ENCODE measurements at regions not wholly inside any gene's neighbourhood (a gene's known extent, or its start where the extent isn't known, plus 50 kb on each side); places are given as distances from the start of the nearest gene placed in this dataset.

GRCh38 chr14:54123841-54124240, 167.2 kb upstream of the BMP4 start:
- Histone ChIP-seq H3K27ac (ENCODE audit: low read depth, low read length) (no peak overlapping the region), H3K9ac (replicated peaks in 1 of 4; ENCODE audit: extremely low read depth in 1 of 4, low read depth in 3 of 4, low read length in 3 of 4) (no peak overlapping the region), H3K56ac (replicated peaks; ENCODE audit: insufficient read length, low read depth, low read length) (no peak overlapping the region), H3K27me3 (replicated peaks in 1 of 4; ENCODE audit: control insufficient read depth in 3 of 4, extremely low read depth in 1 of 4, insufficient read depth in 3 of 4, low read length in 3 of 4) (no peaks in the 10 kb centered on the region), H2BK120ac (replicated peaks; ENCODE audit: low read depth, low read length) (no peak overlapping the region), H3K4ac (replicated peaks; ENCODE audit: insufficient read length, low read depth, low read length) (no peak overlapping the region), H3K4me2 (ENCODE audit: insufficient read depth in 1 of 2, low read depth in 2 of 2, low read length in 2 of 2) (no peak overlapping the region), H4K8ac (ENCODE audit: extremely low read depth, insufficient read depth, low read length) (no peak overlapping the region), H4K5ac (ENCODE audit: insufficient read length, low read depth, low read length) (no peak overlapping the region), H2BK12ac (ENCODE audit: low read depth, low read length) (no peak overlapping the region), H3K23ac (ENCODE audit: insufficient read length) (no peak overlapping the region), H2AFZ (ENCODE audit: low read length) (no peak overlapping the region), H3K4me1 (replicated peaks in 1 of 4; ENCODE audit: control insufficient read depth in 3 of 4, insufficient read depth in 4 of 4, low read length in 3 of 4) (no peaks in the 10 kb centered on the region), H2BK20ac (ENCODE audit: low read length) (no peak overlapping the region), H3K14ac (ENCODE audit: insufficient read length) (no peak overlapping the region), H2BK15ac (ENCODE audit: low read length) (no peak overlapping the region), H3K23me2 (ENCODE audit: low read depth, low read length) (no peaks in the 10 kb centered on the region), H3K9me3 (ENCODE audit: insufficient read depth in 2 of 2, low read depth in 1 of 2, low read length in 1 of 2) (no peaks in the 10 kb centered on the region), H3K18ac (ENCODE audit: extremely low read depth, low read length) (no peak overlapping the region), H4K91ac (replicated peaks; ENCODE audit: insufficient read length, low read length) (no peak overlapping the region), H3K79me2 (ENCODE audit: control insufficient read depth in 1 of 2, insufficient read depth in 2 of 2, low read length in 2 of 2) (no peaks in the 10 kb centered on the region), H4K20me1 (replicated peaks in 1 of 2; ENCODE audit: control insufficient read depth in 1 of 2, insufficient read depth in 2 of 2, low read length in 2 of 2) (no peaks in the 10 kb centered on the region), H3K4me3 (ENCODE audit: extremely low read depth in 1 of 4, insufficient read depth in 2 of 4, low read depth in 3 of 4, low read length in 4 of 4) (no peak overlapping the region), H3K79me1 (ENCODE audit: low read depth, low read length) (no peaks in the 10 kb centered on the region), H2BK5ac (ENCODE audit: low read depth, low read length) (no peak overlapping the region), H3K36me3 (ENCODE audit: control insufficient read depth in 2 of 4, insufficient read depth in 4 of 4, low read length in 3 of 4) (no peaks in the 10 kb centered on the region), H2AK5ac (ENCODE audit: low read depth, low read length) (no peak overlapping the region)
- no peak for FAIRE-seq
- POLR2A ChIA-PET (ENCODE audit: partially characterized antibody): no interaction called here
- no peak for DNase-seq (ENCODE audit: low read depth in 1 of 2, low spot score in 2 of 2)
- TF ChIP-seq HDAC6 (IDR thresholded peaks at IDR 0.05; ENCODE audit: low read depth, low read length) (no peak), RBBP5 (IDR thresholded peaks at IDR 0.05; ENCODE audit: borderline replicate concordance, low read depth, low read length) (no peak), TAF1 (IDR thresholded peaks at IDR 0.05; ENCODE audit: low read depth, low read length) (no peak), CBX5 (IDR thresholded peaks at IDR 0.05; ENCODE audit: low read depth, low read length) (no peak), GTF2F1 (IDR thresholded peaks at IDR 0.05; ENCODE audit: borderline replicate concordance, low read depth, low read length) (no peak), PHF8 (conservative IDR thresholded peaks at IDR 0.05; ENCODE audit: low read depth, low read length) (no peak)
- TF ChIP-seq, protein P1, sequence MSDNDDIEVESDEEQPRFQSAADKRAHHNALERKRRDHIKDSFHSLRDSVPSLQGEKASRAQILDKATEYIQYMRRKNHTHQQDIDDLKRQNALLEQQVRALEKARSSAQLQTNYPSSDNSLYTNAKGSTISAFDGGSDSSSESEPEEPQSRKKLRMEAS (IDR thresholded peaks at IDR 0.05): no peak
- WGBS, 2 experiments (ENCODE audit: extremely low coverage in 1 of 2, insufficient coverage in 1 of 2, insufficient read length in 1 of 2, insufficient replicate concordance in 2 of 2, low coverage in 1 of 2, low lambda C conversion rate in 2 of 2, missing lambda C conversion rate in 1 of 2): 93% methylated on average over 2 of the region's 2 CpGs; no CpG with 5 or more reads in 1 of the 2 experiments
- CTCF ChIA-PET (ENCODE audit: partially characterized antibody): interaction anchor here (0.6 kb wide), 2 partner anchors 17 to 39 kb away, joined by 3 read pairs; no protein-coding TSS in a partner anchor
